K562 (cell line): ENCODE measurements at regions not wholly inside any gene's neighbourhood (a gene's known extent, or its start where the extent isn't known, plus 50 kb on each side); places are given as distances from the start of the nearest gene placed in this dataset.

Experiments used
- ATAC-seq: fragments of 200-7000 bp; cut with Tn5 transposase; 3 replicates; pipeline ENCODE4 v1.9.1; 2020; ENCODE audit warnings: moderate library complexity
- BruUV-seq: library from RNA; stranded (reverse); fragments of 400-500 nt; replicated peaks from 2 replicates; lab custom pipeline; 2021; lab: Mats Ljungman, UMichigan
- CTCF ChIA-PET: fragments of 300-600 bp; formaldehyde crosslinking; extraction: SDS; loops from one replicate; lab custom pipeline; 2021; ENCODE audit warnings: low intra/inter-chr PET ratio; lab: Yijun Ruan, JAX
- POLR2A ChIA-PET: fragments of 300-600, 350-650 bp; sonication (Branson Sonifier 250); formaldehyde crosslinking; extraction: SDS; loops from one replicate; lab custom pipeline; 2021; ENCODE audit warnings: antibody characterized with exemption, inconsistent platforms; lab: Yijun Ruan, JAX
- DNase-seq, 4 experiments: peaks; one replicate each; pipeline versions ENCODE4 v3.0.0 to v3.0.0-alpha.2; 2011 to 2018; ENCODE audit warnings: low spot score in 3 of 4, mixed read lengths in 3 of 4; ENCODE audit errors: extremely low read depth in 1 of 4
- FAIRE-seq: peaks from 2 replicates; lab custom pipeline; 2011; peaks lifted over from hg19 to GRCh38; lab: Jason Lieb, UNC
- H2AFZ ChIP-seq: 2 replicates; pipeline ENCODE4 v1.6.0; 2011; ENCODE audit warnings: low read depth, low read length, control low read depth, inconsistent platforms
- H3K27ac ChIP-seq: fragments of 200-600 bp; 3 replicates; pipeline ENCODE4 v1.8.0; 2011; ENCODE audit warnings: low read depth, mild to moderate bottlenecking, control low read depth, inconsistent platforms, low read length, moderate library complexity, mixed read lengths; ENCODE audit errors: extremely low read depth
- H3K27me3 ChIP-seq, 2 experiments: fragments of 300-600 bp in 1 of 2; 2 replicates in 1 of 2; 3 replicates in 1 of 2; pipeline versions ENCODE4 v1.6.0 to v1.8.0; 2011; ENCODE audit warnings: inconsistent platforms in 2 of 2, low read length in 2 of 2, mild to moderate bottlenecking in 1 of 2, mixed read lengths in 1 of 2, moderate library complexity in 1 of 2; ENCODE audit not compliant: control insufficient read depth in 2 of 2, insufficient read depth in 2 of 2
- H3K36me3 ChIP-seq: fragments of 300-600 bp; 3 replicates; pipeline ENCODE4 v1.8.0; 2011; ENCODE audit warnings: mild to moderate bottlenecking, low read length, inconsistent platforms; ENCODE audit not compliant: control insufficient read depth, insufficient read depth
- H3K4me1 ChIP-seq, 2 experiments: fragments of 200-600 bp in 1 of 2; replicated peaks in 1 of 2; 2 replicates in 1 of 2; 3 replicates in 1 of 2; pipeline versions ENCODE4 v1.5.1 to v1.8.0; 2011; ENCODE audit warnings: inconsistent platforms in 2 of 2, low read length in 2 of 2, mild to moderate bottlenecking in 1 of 2, mixed read lengths in 1 of 2, moderate library complexity in 1 of 2; ENCODE audit not compliant: control insufficient read depth in 2 of 2, insufficient read depth in 2 of 2
- H3K4me2 ChIP-seq: 2 replicates; pipeline ENCODE4 v1.6.1; 2011; ENCODE audit warnings: low read length, control low read depth, inconsistent platforms, mixed read lengths; ENCODE audit not compliant: insufficient read depth
- H3K4me3 ChIP-seq: fragments of 200-600 bp; sonication (generic), shearing (Covaris generic); 2 replicates; pipeline ENCODE4 v1.5.1; 2016; ENCODE audit warnings: control low read depth, inconsistent platforms
- H3K79me2 ChIP-seq: fragments of 200-600 bp; 3 replicates; pipeline ENCODE4 v1.8.0; 2011; ENCODE audit warnings: low read length, inconsistent platforms; ENCODE audit not compliant: control insufficient read depth, insufficient read depth
- H3K9ac ChIP-seq, 2 experiments: 2 replicates each; pipeline versions ENCODE4 v1.6.0 to v1.6.1; 2011; ENCODE audit warnings: low read depth in 2 of 2, low read length in 2 of 2, control low read depth in 1 of 2, inconsistent platforms in 1 of 2, mild to moderate bottlenecking in 1 of 2, mixed read lengths in 1 of 2; ENCODE audit not compliant: insufficient read depth in 1 of 2
- H3K9me1 ChIP-seq: one replicate; pipeline ENCODE4 v1.6.0; 2011; ENCODE audit warnings: inconsistent platforms, mild to moderate bottlenecking, low read length, moderate library complexity; ENCODE audit not compliant: control insufficient read depth, insufficient read depth
- H3K9me3 ChIP-seq: replicated peaks from 2 replicates; pipeline ENCODE4 v1.5.1; 2011; ENCODE audit warnings: low read depth, low read length, inconsistent platforms; ENCODE audit not compliant: control insufficient read depth, insufficient read depth
- H4K20me1 ChIP-seq: replicated peaks from 2 replicates; pipeline ENCODE4 v1.6.1; 2011; ENCODE audit warnings: low read length, inconsistent platforms, mixed read lengths; ENCODE audit not compliant: control insufficient read depth, insufficient read depth
- BCL6 ChIP-seq: fragments of 250-450 bp; sonication (Bioruptor Pico); IDR thresholded peaks from 2 replicates; pipeline ENCODE4 v1.4.0; 2020
- FOXJ2 ChIP-seq: fragments of 200-800 bp; sonication (Bioruptor generic); IDR thresholded peaks from 2 replicates; pipeline ENCODE4 v1.6.1; 2016; ENCODE audit warnings: missing genetic modification characterization, missing compliant biosample characterization
- NR1H2 ChIP-seq: sonication (generic); formaldehyde crosslinking; IDR thresholded peaks from 2 replicates; pipeline ENCODE4 v1.4.0; 2020; ENCODE audit warnings: mild to moderate bottlenecking, missing genetic modification reagents
- SMAD2 ChIP-seq: fragments of 150-350 bp; IDR thresholded peaks from 2 replicates; pipeline ENCODE4 v1.6.1; 2014; ENCODE audit warnings: low read depth, mild to moderate bottlenecking, low read length
- WGBS: fragments of 100-300 bp; shearing (Covaris generic); methylation state at CpG from one replicate; pipeline ENCODE4 v1.1.6; 2016; ENCODE audit warnings: low coverage, mixed read lengths; ENCODE audit not compliant: insufficient coverage; ENCODE audit errors: missing lambda C conversion rate; 5-methylcytosine and 5-hydroxymethylcytosine counted together
- in situ Hi-C: fragments of 300-500 bp; cut with MboI; formaldehyde crosslinking; loops from 4 replicates; pipeline ENCODE4 v1.15.0; 2018; ENCODE audit warnings: inconsistent platforms, mixed read lengths
- intact Hi-C: fragments of 100-400 bp; cut with micrococcal nuclease; formaldehyde crosslinking; loops from 2 replicates; pipeline ENCODE4 v1.14.2; 2022
- TF ChIP-seq, protein P1 (sequence below), 2 experiments: fragments of 450-650 bp; IDR thresholded peaks; 2 replicates each; pipeline ENCODE4 v1.6.1; 2016

DNA sequence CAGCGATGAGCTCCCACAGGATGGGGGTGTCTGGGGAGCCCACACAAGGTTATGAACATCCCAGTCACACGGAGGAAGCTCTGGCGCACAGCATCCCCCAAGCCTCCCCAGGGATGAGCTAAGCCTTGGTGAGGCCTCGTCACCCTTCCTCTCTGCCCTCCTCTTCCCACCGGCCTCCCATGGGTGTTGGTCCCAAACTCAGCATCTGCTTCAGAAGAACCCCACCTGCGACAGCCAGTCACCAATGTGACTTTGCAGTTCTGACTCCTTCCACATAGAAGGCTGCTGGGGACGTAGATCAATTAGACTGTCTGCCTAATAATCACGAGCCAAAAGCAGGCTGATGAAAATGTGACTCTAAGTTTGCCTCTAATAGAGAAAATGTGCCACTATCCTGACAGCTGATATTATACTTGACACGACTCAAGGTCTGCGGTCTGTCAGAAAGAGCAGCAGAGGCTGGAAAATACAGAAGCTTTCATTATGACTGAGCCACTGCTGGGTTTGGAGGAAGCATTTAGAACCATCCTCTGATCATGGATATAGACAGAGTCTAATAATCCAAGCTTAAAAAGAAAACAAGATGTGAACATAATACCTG lies 116.0 kb upstream of the PFKP start:
- H3K79me2 ChIP-seq: no peaks in the 10 kb centered on the region
- in situ Hi-C loops (no loop called here), intact Hi-C loops (no loop called here)
- TF ChIP-seq SMAD2: no peak
- TF ChIP-seq, protein P1, sequence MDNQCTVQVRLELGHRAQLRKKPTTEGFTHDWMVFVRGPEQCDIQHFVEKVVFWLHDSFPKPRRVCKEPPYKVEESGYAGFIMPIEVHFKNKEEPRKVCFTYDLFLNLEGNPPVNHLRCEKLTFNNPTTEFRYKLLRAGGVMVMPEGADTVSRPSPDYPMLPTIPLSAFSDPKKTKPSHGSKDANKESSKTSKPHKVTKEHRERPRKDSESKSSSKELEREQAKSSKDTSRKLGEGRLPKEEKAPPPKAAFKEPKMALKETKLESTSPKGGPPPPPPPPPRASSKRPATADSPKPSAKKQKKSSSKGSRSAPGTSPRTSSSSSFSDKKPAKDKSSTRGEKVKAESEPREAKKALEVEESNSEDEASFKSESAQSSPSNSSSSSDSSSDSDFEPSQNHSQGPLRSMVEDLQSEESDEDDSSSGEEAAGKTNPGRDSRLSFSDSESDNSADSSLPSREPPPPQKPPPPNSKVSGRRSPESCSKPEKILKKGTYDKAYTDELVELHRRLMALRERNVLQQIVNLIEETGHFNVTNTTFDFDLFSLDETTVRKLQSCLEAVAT (IDR thresholded peaks at IDR 0.05): no peak
- TF ChIP-seq BCL6 (CRISPR knock-in tag): no peak
- TF ChIP-seq FOXJ2 (tag): no peak
- TF ChIP-seq NR1H2 (CRISPR knock-in tag): no peak
- H3K9ac ChIP-seq: no peak overlapping the region
- H3K9me1 ChIP-seq: no peaks in the 10 kb centered on the region
- ChIA-PET POLR2A (no interaction called here), CTCF (no interaction called here)
- BruUV-seq: no TSS peak
- no peaks in the 10 kb centered on the region for H3K4me1 ChIP-seq
- no peak overlapping the region for H2AFZ ChIP-seq
- no peak for FAIRE-seq
- WGBS: under 1% methylated on average over 9 of the region's 10 CpGs
- H3K27me3 ChIP-seq: peaks cover 3 to 24% of the 10 kb centered on the region in 2 experiments; a peak in 3 of 5 replicates
- no peak for DNase-seq
- H3K36me3 ChIP-seq: no peaks in the 10 kb centered on the region
- H3K9me3 ChIP-seq: no peaks in the 10 kb centered on the region
- no peak overlapping the region for H3K4me3 ChIP-seq
- no peak for ATAC-seq
- H3K27ac ChIP-seq: no peak overlapping the region
- no peaks in the 10 kb centered on the region; the same call in 1 of the 2 replicates for H4K20me1 ChIP-seq
- no peak overlapping the region for H3K4me2 ChIP-seq
